IPS-NIHi7 (cell line): ENCODE measurements at regions not wholly inside any gene's neighbourhood (a gene's known extent, or its start where the extent isn't known, plus 50 kb on each side); places are given as distances from the start of the nearest gene placed in this dataset.
"Not testable (repeated sequence)": the region's sequence is repeated elsewhere in the genome, so short reads cannot be mapped to it uniquely, and the experiment has no call there.

Source experiments
- DNase-seq: peaks from one replicate; pipeline ENCODE4 v3.0.0; 2012; ENCODE audit warnings: mixed read lengths; ENCODE audit errors: extremely low spot score

GRCh38 chr7:114083166-114084001 lies 164.6 kb upstream of the PPP1R3A start:
- DNase-seq, result peak; percentile 50

DNA sequence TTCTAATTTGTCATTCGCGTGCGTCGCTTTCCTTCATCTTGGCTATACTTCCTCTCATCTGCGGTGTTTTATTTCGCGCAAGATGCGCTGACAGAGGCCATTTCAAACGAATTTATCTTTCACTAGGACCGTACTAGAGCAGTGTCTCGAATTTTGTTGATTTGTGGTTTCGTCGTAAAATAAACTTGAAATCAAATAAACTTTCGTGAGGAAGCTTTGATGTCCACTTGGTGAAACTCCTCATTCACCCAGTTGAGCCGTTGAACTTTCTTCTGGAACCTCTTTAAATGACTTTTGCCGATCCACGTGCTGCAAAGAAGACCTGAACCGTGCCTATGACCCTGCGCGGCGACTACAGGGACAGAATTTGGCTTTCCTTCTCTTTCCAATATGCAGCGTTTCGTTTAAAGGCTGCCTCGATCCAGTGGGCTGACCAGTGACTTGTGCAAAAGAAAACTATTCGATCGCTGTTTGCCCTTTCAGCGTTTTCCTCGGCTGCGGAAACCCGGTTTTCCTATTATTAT lies 163.9 kb upstream of the PPP1R3A start:
- no peak for DNase-seq

DNA sequence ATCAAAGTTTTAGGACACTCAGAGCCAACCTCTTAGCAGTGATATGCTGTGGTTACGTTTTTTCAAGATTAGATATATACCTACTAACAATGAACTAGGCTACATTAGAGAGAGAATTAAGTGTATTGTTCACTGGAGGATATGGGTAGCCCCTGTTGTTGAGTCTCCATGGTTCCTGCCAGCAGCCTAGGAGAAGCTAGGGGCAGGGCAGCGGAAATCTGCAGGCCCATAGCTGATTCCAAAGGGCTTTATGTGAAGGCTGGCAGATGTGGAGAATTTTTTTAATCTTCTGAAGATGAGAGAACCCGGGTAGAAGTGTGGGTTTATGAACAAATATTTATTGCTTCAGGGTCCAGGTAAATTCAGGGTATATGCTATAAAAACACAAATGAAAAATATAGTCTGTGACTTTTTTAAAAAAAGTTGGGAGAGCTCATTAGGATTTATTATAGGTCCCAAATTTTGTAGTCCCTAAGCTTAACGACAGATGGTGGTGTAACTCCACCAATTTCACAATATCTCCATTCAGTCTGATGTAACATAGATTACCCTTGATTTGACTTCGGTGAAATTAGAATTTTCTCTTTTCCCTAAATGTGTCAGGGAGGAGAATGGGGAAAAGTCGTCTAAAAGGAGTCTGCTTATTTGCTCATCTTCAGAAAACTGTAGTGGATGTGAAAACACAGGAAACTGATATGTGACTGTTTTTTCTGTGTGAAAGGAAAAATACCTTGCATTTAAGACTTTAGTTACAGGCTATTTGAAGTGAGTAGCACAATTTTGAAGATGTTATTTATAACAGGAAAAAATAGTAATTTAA lies 163.0 kb upstream of the PPP1R3A start:
- peak; percentile 29 for DNase-seq

- DNase-seq, result not testable (repeated sequence)
Observed at GRCh38 chr7:114077158-114077524, 158.3 kb upstream of the PPP1R3A start.

DNA sequence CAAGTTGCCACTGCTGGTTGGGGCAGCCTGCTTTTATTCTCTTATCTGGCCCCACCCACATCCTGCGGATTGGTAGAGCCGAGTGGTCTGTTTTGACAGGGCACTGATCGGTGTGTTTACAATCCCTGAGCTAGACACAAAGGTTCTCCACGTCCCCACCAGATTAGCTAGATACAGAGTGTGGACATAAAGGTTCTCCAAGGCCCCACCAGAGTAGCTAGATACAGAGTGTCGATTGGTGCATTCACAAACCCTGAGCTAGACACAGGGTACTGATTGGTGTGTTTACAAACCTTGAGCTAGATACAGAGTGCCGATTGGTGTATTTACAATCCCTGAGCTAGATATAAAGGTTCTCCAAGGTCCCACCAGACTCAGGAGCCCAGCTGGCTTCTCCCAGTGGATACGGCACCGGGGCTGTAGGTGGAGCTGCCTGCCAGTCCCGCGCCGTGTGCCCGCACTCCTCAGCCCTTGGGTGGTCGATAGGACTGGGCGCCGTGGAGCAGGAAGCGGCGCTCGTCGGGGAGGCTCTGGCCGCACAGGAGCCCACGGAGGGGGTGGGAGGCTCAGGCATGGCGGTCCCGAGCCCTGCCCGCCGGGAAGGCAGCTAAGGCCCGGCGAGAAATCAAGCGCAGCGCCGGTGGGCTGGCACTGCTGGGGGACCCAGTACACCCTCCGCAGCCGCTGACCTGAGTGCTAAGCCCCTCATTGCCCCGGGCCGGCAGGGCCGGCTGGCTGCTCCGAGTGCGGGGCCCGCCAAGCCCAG lies 157.8 kb upstream of the PPP1R3A start:
- DNase-seq, result not testable (repeated sequence)

- no peak for DNase-seq
Observed at GRCh38 chr7:114073701-114074100, 154.9 kb upstream of the PPP1R3A start.

GRCh38 chr7:114070246-114070645 lies 151.4 kb upstream of the PPP1R3A start:
- no peak for DNase-seq

GRCh38 chr7:114062810-114063209 lies 144.0 kb upstream of the PPP1R3A start:
- DNase-seq, result no peak

GRCh38 chr7:114051871-114052331 lies 133.1 kb upstream of the PPP1R3A start:
- no peak for DNase-seq

GRCh38 chr7:114050571-114050970 lies 131.8 kb upstream of the PPP1R3A start:
- no peak for DNase-seq

GRCh38 chr7:114048386-114049235 lies 129.8 kb upstream of the PPP1R3A start:
- peak; percentile 30 for DNase-seq

DNA sequence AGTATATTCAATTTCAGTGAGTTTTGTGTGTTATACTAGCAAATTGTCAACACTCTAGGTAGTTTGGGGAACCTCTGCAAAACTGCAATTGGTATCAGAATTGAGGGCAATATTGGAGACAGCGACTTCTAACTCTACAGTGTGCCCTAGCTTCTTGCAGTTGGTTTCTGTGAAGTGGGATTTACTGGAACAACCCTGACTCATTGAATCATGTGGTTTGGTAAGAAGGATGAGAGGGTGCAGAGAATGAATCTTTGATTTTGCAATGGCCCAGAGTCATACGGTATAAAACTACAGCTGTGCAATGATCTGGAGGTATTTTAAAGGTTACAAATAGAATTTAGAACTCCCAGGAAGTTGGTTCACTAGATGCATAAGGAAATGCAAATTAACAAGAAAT lies 129.1 kb upstream of the PPP1R3A start:
- no peak for DNase-seq

DNA sequence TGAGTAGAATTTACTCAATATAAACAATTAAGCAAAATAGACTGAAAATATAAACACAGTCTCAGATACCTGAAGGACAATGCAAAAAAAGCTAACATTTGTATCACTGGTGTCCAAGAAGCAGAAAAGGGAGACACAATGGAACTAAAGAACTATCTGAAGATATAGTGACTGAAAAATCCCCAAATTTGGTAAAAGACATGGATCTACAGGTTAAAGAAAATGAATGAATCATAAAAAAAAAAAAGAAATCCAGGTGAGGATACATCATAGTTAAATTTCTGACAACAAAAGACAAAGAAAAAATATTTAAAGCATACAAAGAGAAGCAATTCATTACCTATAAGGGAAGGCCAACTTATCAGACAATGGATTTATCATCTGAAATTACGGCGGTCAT lies 114.7 kb upstream of the PPP1R3A start:
- no peak for DNase-seq

- peak; percentile 41 for DNase-seq
Observed at GRCh38 chr7:114026486-114027089, 107.8 kb upstream of the PPP1R3A start.

GRCh38 chr7:114021135-114021534 lies 102.3 kb upstream of the PPP1R3A start:
- no peak for DNase-seq

DNA sequence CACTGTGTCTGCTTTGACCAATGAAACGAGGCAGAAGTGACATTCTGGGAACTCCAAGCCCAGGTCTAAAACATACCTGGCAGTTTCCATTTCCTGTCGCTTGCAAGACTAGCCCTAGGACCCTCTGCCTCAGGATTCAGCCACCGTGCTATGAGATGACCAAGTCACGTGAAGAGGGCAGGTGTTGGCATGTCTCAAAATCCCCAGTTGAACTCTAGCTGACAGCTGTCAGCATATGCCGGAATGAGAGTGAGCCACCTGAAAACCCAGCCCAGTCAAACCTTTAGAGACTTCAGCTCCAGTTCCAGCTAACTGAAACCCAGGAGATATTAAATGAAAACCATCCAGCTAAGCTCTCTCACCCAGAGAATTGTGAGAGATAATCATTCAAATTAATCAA lies 89.9 kb upstream of the PPP1R3A start:
- no peak for DNase-seq

DNA sequence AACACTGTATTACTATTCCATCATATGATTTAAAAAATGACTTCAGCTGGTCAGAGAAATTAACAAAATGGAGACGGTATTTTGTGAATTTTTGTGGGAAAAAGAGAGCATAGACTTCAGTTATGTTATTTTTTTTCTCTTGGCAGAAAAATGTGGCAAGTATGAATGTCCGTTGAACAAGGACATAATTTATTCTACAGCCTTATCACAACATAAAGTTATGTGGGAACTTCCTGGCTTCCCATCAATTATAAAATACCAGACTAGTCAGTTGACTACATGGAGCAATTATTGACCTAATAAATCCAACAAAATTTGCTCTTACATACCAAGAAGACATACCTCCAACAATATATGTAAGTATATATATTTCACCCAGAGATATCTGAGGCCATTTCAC lies 88.6 kb upstream of the PPP1R3A start:
- DNase-seq, result no peak

DNA sequence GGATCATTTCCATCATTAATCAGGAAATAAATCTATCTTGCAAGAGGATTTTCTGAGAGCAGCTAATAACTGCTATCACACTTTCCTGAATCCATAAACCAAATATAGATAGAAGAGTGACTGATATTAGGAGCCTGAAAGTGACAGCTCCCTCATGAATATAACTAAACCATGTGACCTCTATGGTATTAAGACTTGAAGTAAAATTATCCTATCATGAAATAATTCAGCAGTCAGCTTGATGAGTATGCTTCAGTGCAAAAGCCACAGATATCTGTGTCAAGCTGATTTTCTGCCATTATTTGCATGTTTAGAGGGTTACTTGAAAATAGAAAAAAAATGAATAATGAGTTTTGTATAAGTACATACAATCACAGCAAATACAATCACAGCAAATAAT lies 80.1 kb upstream of the PPP1R3A start:
- DNase-seq, result no peak

DNA sequence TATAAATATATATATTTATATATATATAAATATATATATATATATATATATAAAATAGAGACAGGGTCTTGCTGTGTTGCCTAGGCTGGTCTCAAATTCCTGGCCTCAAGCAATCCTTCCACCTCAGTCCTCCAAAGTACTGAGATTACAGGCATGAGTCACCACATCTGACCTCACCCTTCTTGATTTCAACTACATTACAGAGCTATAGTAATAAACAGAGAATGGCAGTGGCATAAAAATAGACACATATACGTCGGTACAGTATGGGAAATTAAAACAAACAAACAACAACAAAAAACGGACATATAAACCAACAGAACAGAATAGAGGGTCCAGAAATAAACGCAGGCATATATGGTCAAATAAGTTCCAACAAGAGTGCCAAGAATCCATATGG lies 77.6 kb upstream of the PPP1R3A start:
- DNase-seq, result no peak

DNA sequence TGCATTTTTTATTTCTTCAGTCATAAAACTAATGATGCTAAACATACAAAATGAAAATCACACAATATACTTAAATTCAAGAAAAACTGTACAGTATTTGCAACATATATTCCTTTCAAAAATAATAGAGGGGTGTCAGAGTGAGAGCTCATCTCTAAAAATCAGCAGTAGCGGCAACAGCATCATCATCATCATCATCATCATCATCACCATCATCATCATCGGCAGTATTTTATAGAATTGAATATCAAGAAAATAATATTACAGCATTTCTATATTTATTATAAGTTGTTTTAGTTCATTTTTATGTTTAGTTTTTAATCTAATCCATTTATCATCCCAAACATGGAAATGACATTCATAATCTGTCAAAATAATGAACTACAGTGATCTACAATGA lies 67.4 kb upstream of the PPP1R3A start:
- DNase-seq, result no peak

- DNase-seq, result no peak
Observed at GRCh38 chr7:113976508-113976907, 57.7 kb upstream of the PPP1R3A start.
